H9 (cell line): ENCODE measurements at regions not wholly inside any gene's neighbourhood (a gene's known extent, or its start where the extent isn't known, plus 50 kb on each side); places are given as distances from the start of the nearest gene placed in this dataset.
"Not testable (repeated sequence)": the region's sequence is repeated elsewhere in the genome, so short reads cannot be mapped to it uniquely, and the experiment has no call there.

Source experiments
- DNase-seq: peaks from one replicate; pipeline ENCODE4 v3.0.0-alpha.2; 2017
- H2AFZ ChIP-seq: one replicate; pipeline ENCODE4 v1.6.1; 2013; ENCODE audit warnings: mild to moderate bottlenecking, low read length, control low read depth, moderate library complexity
- H2AK5ac ChIP-seq: 2 replicates; pipeline ENCODE4 v1.6.1; 2013; ENCODE audit warnings: low read length, control low read depth, mixed read lengths; ENCODE audit not compliant: insufficient read length
- H2BK120ac ChIP-seq: one replicate; pipeline ENCODE4 v1.6.1; 2013; ENCODE audit warnings: low read depth, mild to moderate bottlenecking, low read length, control low read depth, inconsistent platforms; ENCODE audit not compliant: poor library complexity, severe bottlenecking
- H2BK12ac ChIP-seq: 2 replicates; pipeline ENCODE4 v1.6.1; 2013; ENCODE audit warnings: low read length, control low read depth, mixed read lengths, low read depth; ENCODE audit not compliant: insufficient read length
- H2BK15ac ChIP-seq: 2 replicates; pipeline ENCODE4 v1.6.1; 2013; ENCODE audit warnings: low read depth, low read length, control low read depth
- H2BK20ac ChIP-seq: one replicate; pipeline ENCODE4 v1.6.1; 2013; ENCODE audit warnings: low read depth, mild to moderate bottlenecking, low read length, control low read depth, inconsistent platforms; ENCODE audit not compliant: poor library complexity, severe bottlenecking
- H2BK5ac ChIP-seq: 2 replicates; pipeline ENCODE4 v1.6.1; 2013; ENCODE audit warnings: low read length, control low read depth, mixed read lengths; ENCODE audit not compliant: insufficient read length
- H3K14ac ChIP-seq: 2 replicates; pipeline ENCODE4 v1.6.1; 2013; ENCODE audit warnings: low read length, control low read depth; ENCODE audit not compliant: insufficient read depth
- H3K18ac ChIP-seq: 2 replicates; pipeline ENCODE4 v1.6.1; 2013; ENCODE audit warnings: low read depth, mild to moderate bottlenecking, mixed read lengths, low read length, control low read depth; ENCODE audit not compliant: insufficient read length
- H3K23ac ChIP-seq: 2 replicates; pipeline ENCODE4 v1.6.1; 2013; ENCODE audit warnings: low read length, control low read depth, mixed read lengths, low read depth; ENCODE audit not compliant: insufficient read length
- H3K23me2 ChIP-seq: 2 replicates; pipeline ENCODE4 v1.6.1; 2013; ENCODE audit warnings: low read depth, mild to moderate bottlenecking, mixed read lengths, low read length, control low read depth; ENCODE audit not compliant: insufficient read length, poor library complexity, severe bottlenecking
- H3K27ac ChIP-seq: 2 replicates; pipeline ENCODE4 v1.5.1; 2013; ENCODE audit warnings: low read length, control low read depth, mixed read lengths, low read depth; ENCODE audit not compliant: insufficient read length
- H3K27me3 ChIP-seq: 2 replicates; pipeline ENCODE4 v1.6.1; 2013; ENCODE audit warnings: low read length, control low read depth, inconsistent platforms; ENCODE audit not compliant: insufficient read depth
- H3K4ac ChIP-seq: 2 replicates; pipeline ENCODE4 v1.6.1; 2013; ENCODE audit warnings: low read depth, mild to moderate bottlenecking, control low read depth, inconsistent platforms, low read length, moderate library complexity
- H3K4me1 ChIP-seq: 2 replicates; pipeline ENCODE4 v1.6.1; 2013; ENCODE audit warnings: low read length, control low read depth, inconsistent platforms; ENCODE audit not compliant: insufficient read depth
- H3K4me2 ChIP-seq: 2 replicates; pipeline ENCODE4 v1.6.1; 2013; ENCODE audit warnings: low read length, control low read depth, mixed read lengths; ENCODE audit not compliant: insufficient read length, insufficient read depth
- H3K56ac ChIP-seq: 2 replicates; pipeline ENCODE4 v1.6.1; 2013; ENCODE audit warnings: low read depth, mild to moderate bottlenecking, mixed read lengths, low read length, control low read depth; ENCODE audit not compliant: insufficient read length
- H3K79me1 ChIP-seq: 2 replicates; pipeline ENCODE4 v1.6.1; 2013; ENCODE audit warnings: low read depth, mild to moderate bottlenecking, moderate library complexity, low read length, control low read depth, inconsistent platforms; ENCODE audit not compliant: insufficient read depth, poor library complexity, severe bottlenecking
- H3K79me2 ChIP-seq: 2 replicates; pipeline ENCODE4 v1.6.1; 2013; ENCODE audit warnings: low read length, control low read depth, inconsistent platforms; ENCODE audit not compliant: insufficient read depth
- H3K9ac ChIP-seq: 2 replicates; pipeline ENCODE4 v1.6.1; 2013; ENCODE audit warnings: low read length, control low read depth, mixed read lengths; ENCODE audit not compliant: insufficient read length; ENCODE audit errors: extremely low read depth
- H3K9me3 ChIP-seq: one replicate; pipeline ENCODE4 v1.6.1; 2013; ENCODE audit warnings: low read depth, low read length, inconsistent platforms; ENCODE audit not compliant: control insufficient read depth
- H3T11ph ChIP-seq: one replicate; pipeline ENCODE4 v1.6.1; 2013; ENCODE audit warnings: mild to moderate bottlenecking, low read length, control low read depth, inconsistent platforms
- H4K20me1 ChIP-seq: one replicate; pipeline ENCODE4 v1.6.1; 2013; ENCODE audit not compliant: control insufficient read depth, insufficient read length, insufficient read depth
- H4K5ac ChIP-seq: 2 replicates; pipeline ENCODE4 v1.6.1; 2013; ENCODE audit warnings: low read depth, mild to moderate bottlenecking, mixed read lengths, low read length, control low read depth; ENCODE audit not compliant: insufficient read length
- H4K8ac ChIP-seq: replicated peaks from 2 replicates; pipeline ENCODE4 v1.6.1; 2013; ENCODE audit warnings: low read length, control low read depth, mixed read lengths, low read depth; ENCODE audit not compliant: insufficient read length
- H4K91ac ChIP-seq: 2 replicates; pipeline ENCODE4 v1.6.1; 2013; ENCODE audit warnings: low read depth, mild to moderate bottlenecking, moderate library complexity, mixed read lengths, low read length, control low read depth; ENCODE audit not compliant: insufficient read length
- H3K27ac Mint-ChIP-seq, 3 experiments: 2 replicates in 2 of 3; 3 replicates in 1 of 3; pipeline ENCODE4 v1.8.0; 2020 to 2021; ENCODE audit warnings: mixed read lengths in 3 of 3, mild to moderate bottlenecking in 1 of 3, moderate library complexity in 1 of 3
- H3K27me3 Mint-ChIP-seq: 2 replicates; pipeline ENCODE4 v1.8.0; 2021; ENCODE audit warnings: low read depth, mild to moderate bottlenecking, moderate library complexity, mixed read lengths
- H3K36me3 Mint-ChIP-seq, 3 experiments: 2 replicates in 2 of 3; 3 replicates in 1 of 3; pipeline ENCODE4 v1.8.0; 2020 to 2021; ENCODE audit warnings: low read depth in 3 of 3, mixed read lengths in 3 of 3; ENCODE audit not compliant: insufficient read depth in 1 of 3
- H3K4me1 Mint-ChIP-seq, 2 experiments: 2 replicates each; pipeline ENCODE4 v1.8.0; 2020; ENCODE audit warnings: mixed read lengths in 2 of 2
- H3K4me3 Mint-ChIP-seq, 2 experiments: 2 replicates in 1 of 2; 3 replicates in 1 of 2; pipeline ENCODE4 v1.8.0; 2020 to 2021; ENCODE audit warnings: mild to moderate bottlenecking in 2 of 2, mixed read lengths in 2 of 2, moderate library complexity in 1 of 2
- H3K9me3 Mint-ChIP-seq, 2 experiments: 2 replicates in 1 of 2; 3 replicates in 1 of 2; pipeline ENCODE4 v1.8.0; 2020; ENCODE audit warnings: mild to moderate bottlenecking in 2 of 2, mixed read lengths in 2 of 2, moderate library complexity in 1 of 2
- WGBS: extraction: QIAGEN DNeasy Blood & Tissue Kit; methylation state at CpG from one replicate; pipeline ENCODE4 v1.1.7; 2013; ENCODE audit warnings: missing lambda C conversion rate, low lambda C conversion rate, mixed read lengths; ENCODE audit not compliant: insufficient read length; ENCODE audit errors: extremely low coverage; 5-methylcytosine and 5-hydroxymethylcytosine counted together

DNA sequence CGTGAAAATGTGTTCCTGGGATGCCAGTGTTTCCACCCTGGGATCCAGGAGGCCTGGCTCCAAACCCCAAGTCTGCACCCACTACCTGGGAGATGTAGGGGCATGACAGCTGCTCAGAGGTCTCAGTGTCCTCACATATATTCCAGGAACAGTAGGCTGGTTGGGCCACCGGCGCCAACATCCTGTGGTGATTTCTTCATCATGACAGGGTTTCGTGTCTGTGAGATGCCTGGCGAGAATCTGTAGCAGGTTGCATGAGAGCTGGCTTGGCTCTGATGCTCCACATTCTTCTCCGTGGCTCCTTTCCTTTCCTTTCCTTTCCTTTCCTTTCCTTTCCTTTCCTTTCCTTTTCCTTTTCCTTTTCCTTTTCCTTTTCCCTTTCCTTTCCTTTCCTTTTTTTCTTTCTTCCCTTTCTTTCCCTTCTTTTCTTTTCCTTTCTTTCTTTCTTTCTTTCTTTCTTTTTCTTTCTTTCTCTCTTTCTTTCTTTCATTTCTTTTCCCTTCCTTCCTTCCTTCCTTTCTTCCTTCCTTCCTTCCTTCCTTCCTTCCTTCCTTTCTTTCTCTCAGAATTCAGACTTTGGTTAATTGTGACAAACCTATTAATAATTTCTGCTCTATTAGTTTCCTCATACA lies 87.6 kb upstream of the DPP6 start:
- not testable (repeated sequence) for H3K4me3 Mint-ChIP-seq, H3K9me3 ChIP-seq, H3K4me2 ChIP-seq, H4K20me1 ChIP-seq, H4K91ac ChIP-seq, H4K8ac ChIP-seq, H3K56ac ChIP-seq, H3K9ac ChIP-seq, H2BK12ac ChIP-seq, H3K79me1 ChIP-seq, H3K18ac ChIP-seq, H3T11ph ChIP-seq, H3K23ac ChIP-seq, H3K4ac ChIP-seq, H3K14ac ChIP-seq, H2BK15ac ChIP-seq, H2AK5ac ChIP-seq, DNase-seq, H2BK5ac ChIP-seq, H3K4me1 Mint-ChIP-seq, H3K27ac Mint-ChIP-seq, H3K27me3 ChIP-seq, H2AFZ ChIP-seq, H3K23me2 ChIP-seq, H2BK120ac ChIP-seq, H3K4me1 ChIP-seq, H2BK20ac ChIP-seq, H3K79me2 ChIP-seq, H3K27me3 Mint-ChIP-seq, H4K5ac ChIP-seq, H3K27ac ChIP-seq
- Mint-ChIP-seq H3K36me3 (peaks cover 0 to 14% (median 0%) of the 10 kb centered on the region in 3 experiments; a peak in 4 of 7 replicates), H3K9me3 (peaks cover 26 to 45% of the 10 kb centered on the region in 2 experiments)
- no CpG with 5 or more reads among the region's 6 CpGs for WGBS

DNA sequence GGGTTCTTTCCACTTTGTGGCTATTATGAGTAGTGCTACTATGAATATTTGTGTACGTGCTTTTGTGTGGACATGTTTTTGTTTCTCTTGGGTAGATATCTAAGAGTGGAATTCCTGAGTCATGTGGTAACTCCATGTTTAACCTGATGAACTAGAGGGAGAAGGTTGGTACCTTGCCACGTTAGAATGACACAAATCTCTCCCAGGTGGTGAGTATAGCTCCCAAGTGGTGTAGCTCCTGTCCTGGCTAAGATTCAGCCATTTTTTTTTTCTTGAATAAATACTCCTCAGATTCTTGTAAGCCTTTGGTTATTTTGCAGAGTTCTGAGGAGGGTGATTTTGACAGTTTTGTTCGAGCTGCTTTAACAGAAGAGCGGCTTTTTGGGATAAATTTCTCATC lies 83.2 kb upstream of the DPP6 start:
- not testable (repeated sequence) for H3K27me3 Mint-ChIP-seq, DNase-seq, H3K36me3 Mint-ChIP-seq, H2BK15ac ChIP-seq, H3K4ac ChIP-seq, H3K18ac ChIP-seq, H3K27ac ChIP-seq, H3K4me2 ChIP-seq, H4K8ac ChIP-seq, H3K14ac ChIP-seq, H4K20me1 ChIP-seq, H4K91ac ChIP-seq, H2BK5ac ChIP-seq, H3K4me1 ChIP-seq, H4K5ac ChIP-seq, H2BK120ac ChIP-seq, H3K4me1 Mint-ChIP-seq, H3T11ph ChIP-seq, H3K79me1 ChIP-seq, H2AK5ac ChIP-seq, H3K56ac ChIP-seq, H3K27ac Mint-ChIP-seq, H3K23ac ChIP-seq, H3K9ac ChIP-seq, H2BK12ac ChIP-seq, H3K23me2 ChIP-seq, H3K4me3 Mint-ChIP-seq, H3K27me3 ChIP-seq, H2AFZ ChIP-seq, H2BK20ac ChIP-seq, H3K9me3 ChIP-seq, H3K79me2 ChIP-seq
- H3K9me3 Mint-ChIP-seq = peaks cover 32 to 49% of the 10 kb centered on the region in 2 experiments
- no CpG with 5 or more reads among the region's 4 CpGs for WGBS
